Heart left ventricle (tissue), 13 donors: ENCODE measurements at regions not wholly inside any gene's neighbourhood (a gene's known extent, or its start where the extent isn't known, plus 50 kb on each side); places are given as distances from the start of the nearest gene placed in this dataset.

Experiments used
- CTCF ChIP-seq, 12 donors: fragments of 200-600 bp; sonication (generic) in 4 of 12; IDR thresholded peaks; one replicate each; pipeline versions ENCODE4 v1.5.0 to v1.8.0; 2018 to 2022; ENCODE audit warnings: antibody characterized with exemption in 12 of 12, mild to moderate bottlenecking in 5 of 12
- POLR2A ChIP-seq, 2 donors: fragments of 450-650 bp; IDR thresholded peaks; one replicate each; pipeline ENCODE4 v1.6.1; 2017; ENCODE audit warnings: antibody characterized with exemption in 2 of 2, mild to moderate bottlenecking in 2 of 2, moderate library complexity in 2 of 2
- donor health status: ischemic (EF 13 %, LVEDD 7.1; RV severe dilation, severe dysfunction).
- donor health status: DM: no; HTN: yes; CAD: no.
- donor health status: DM: no; HTN: no; CAD: no.
- donor health status: ischemic (EF 25% LVEDD 6.9; RV normal size, moderate dysfunction).
- donor health status: ischemic (EF 25% LVEDD 5.7; RV mildly dilated, moderate dysfunction).
- donor health status: ischemic (EF 35%, LVEDD 5.7; RV mildly dilated, moderate dysfunction).
- donor health status: nonischemic (EF 11% LVEDD 7.7; RV severe dilation, severe dysfunction).
- donor health status: DM: yes; HTN: yes; CAD: no.
- donor health status: PGD.
- donor health status: ischemic (EF 29% LVEDD 5.4; RV normal size, mild dysfunction).
- donor health status: nonischemic (EF 23%, LVEDD 6.1; RV moderate dilation, normal function).

- TF ChIP-seq CTCF (IDR thresholded peaks at IDR 0.05) (no peak), POLR2A (IDR thresholded peaks at IDR 0.05) (no peak)
Measured at GRCh38 chr2:38146907-38147307, 71.0 kb upstream of the CYP1B1 start.
